RWPE1 (cell line): ENCODE measurements at regions not wholly inside any gene's neighbourhood (a gene's known extent, or its start where the extent isn't known, plus 50 kb on each side); places are given as distances from the start of the nearest gene placed in this dataset.

Experiments used
- CTCF ChIA-PET: fragments of 350-600 bp; sonication (Branson Sonifier 250); formaldehyde crosslinking; extraction: SDS; loops from one replicate; lab custom pipeline; 2021; lab: Yijun Ruan, JAX
- POLR2A ChIA-PET: fragments of 400-600 bp; formaldehyde crosslinking; extraction: SDS; loops from one replicate; lab custom pipeline; 2020; ENCODE audit warnings: antibody characterized with exemption; ENCODE audit not compliant: low non-redundant PET; lab: Yijun Ruan, JAX
- DNase-seq: peaks from one replicate; pipeline ENCODE4 v3.0.0; 2012; ENCODE audit warnings: low spot score
- H3K27ac ChIP-seq: fragments of 450-650 bp; 2 replicates; pipeline ENCODE4 v1.5.1; 2017
- CTCF ChIP-seq: fragments of 450-650 bp; conservative IDR thresholded peaks from 2 replicates; pipeline ENCODE4 v1.5.1; 2017; ENCODE audit warnings: low read depth, mild to moderate bottlenecking

GRCh38 chr10:98080494-98080893 lies 50.1 kb upstream of the CRTAC1 start:
- no peak for DNase-seq
- CTCF ChIA-PET = interaction anchor here (0.8 to 1.1 kb wide), 2 partner anchors 26 to 39 kb away, joined by 3 read pairs; no protein-coding TSS in a partner anchor
- no peak overlapping the region for H3K27ac ChIP-seq
- POLR2A ChIA-PET = no interaction called here
- no peak for TF ChIP-seq CTCF
